NCI-H187 treated with DMSO at 0.1 percent for 48 hours (cell line): ENCODE measurements at regions not wholly inside any gene's neighbourhood (a gene's known extent, or its start where the extent isn't known, plus 50 kb on each side); places are given as distances from the start of the nearest gene placed in this dataset.
"Not testable (repeated sequence)": the region's sequence is repeated elsewhere in the genome, so short reads cannot be mapped to it uniquely, and the experiment has no call there.

Source experiments
- DNase-seq: peaks from one replicate; lab custom pipeline; 2025; lab: John Stamatoyannopoulos, UW

DNA sequence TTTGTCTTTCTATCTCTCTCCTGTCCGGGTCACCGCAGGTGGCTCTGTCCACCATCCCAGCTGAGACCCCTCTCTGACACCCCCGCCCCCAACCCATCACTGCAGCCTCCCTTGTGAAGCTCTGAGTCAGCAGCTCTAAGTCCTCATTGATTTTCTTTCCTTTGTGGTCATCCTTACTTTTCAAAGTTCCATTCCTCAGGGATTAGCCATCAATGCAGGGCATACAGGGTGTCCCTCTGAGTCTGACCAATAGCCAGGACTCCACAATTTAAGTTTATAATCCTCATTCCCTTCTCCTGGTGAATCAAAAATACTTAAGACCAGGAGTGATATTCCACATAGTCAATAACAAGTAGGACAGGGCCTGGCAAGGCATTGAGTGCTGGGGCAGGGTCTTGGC, 333.3 kb upstream of the CNR1 start:
- no peak for DNase-seq

DNA sequence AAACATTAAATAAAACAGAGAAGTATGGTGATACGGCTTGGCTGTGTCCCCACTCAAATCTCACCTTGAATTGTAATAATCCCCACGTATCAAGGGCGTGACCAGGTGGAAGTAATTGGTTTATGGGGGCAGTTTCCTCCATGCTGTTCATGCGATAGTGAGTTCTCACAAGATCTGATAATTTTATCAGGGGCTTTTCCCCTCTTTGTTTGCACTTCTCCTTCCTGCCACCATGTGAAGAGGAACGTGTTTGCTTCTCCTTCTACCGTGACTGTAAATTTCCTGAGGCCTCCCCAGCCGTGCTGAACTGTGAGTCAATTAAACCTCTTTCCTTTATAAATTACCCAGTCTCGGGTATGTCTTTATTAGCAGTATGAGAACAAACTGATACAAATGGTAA, 331.3 kb upstream of the CNR1 start:
- DNase-seq: not testable (repeated sequence)

DNA sequence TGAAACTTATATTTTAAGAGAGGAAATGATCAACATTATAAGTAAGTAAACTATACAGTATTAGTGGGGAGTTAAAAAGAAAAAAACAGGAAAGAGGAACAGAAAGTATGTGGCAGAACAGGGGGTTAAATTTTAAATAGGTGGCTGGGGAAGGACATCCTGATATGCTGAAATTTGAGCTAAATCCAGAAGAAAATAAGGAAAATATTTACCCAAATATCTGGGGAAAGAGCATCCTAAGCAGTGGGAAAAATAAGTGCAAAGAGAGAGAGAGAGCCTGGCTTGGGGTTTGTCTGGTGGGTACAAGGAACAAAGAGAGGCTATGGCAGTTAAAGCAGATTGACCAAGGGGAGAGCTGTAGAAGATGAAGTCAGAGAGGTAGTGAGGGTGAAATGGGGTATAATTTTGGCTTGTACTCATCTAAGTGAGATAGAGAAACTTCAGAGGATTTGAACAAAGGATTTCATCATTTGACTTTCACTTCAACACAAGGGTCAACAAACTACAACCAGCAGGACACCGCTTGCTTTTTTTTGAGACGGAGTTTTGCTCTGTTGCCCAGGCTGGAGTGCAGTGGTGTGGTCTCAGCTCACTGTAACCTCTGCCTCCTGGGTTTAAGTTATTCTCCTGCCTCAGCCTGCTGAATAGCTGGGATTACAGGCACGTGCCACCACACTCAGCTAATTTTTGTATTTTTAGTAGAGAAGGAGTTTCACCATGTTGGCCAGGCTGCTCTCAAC, 328.4 kb upstream of the CNR1 start:
- no peak for DNase-seq

DNA sequence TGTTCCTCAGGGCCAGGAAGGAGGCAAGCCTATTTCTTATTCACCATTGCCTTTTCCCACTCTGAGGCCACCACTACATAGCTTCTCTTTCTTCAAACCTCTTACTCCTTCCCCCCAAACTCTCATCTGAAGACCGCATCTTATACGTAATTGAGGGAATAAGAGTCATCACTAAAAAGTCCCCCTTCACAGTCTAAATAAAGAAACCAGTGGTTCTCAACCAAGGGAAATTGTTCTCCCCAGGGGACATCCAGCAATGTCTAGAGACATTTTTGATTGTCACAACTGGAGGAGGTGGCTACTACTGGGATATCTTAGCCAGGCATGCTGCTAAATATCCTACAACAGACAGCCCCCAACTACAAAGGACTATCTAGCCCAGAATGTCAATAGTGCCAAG, 327.6 kb upstream of the CNR1 start:
- DNase-seq: no peak

DNA sequence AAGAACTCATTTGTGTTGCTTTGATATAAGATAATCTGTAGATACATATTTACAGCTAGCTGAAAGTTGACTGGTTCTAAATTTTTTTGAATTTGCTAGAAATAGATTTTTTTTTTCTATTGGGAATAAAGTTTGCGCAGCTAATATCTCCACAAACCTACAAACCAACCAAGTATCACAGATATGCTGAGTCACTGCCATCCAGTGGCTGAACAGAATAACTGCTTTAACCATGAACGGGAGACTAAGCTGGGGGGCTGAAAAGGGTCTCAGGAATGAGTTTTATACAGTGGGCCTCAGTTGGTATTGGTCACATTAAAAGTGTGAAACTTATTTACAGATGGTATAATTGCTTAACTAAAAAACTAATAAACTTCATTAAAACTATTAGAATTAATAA, 326.7 kb upstream of the CNR1 start:
- no peak for DNase-seq

DNA sequence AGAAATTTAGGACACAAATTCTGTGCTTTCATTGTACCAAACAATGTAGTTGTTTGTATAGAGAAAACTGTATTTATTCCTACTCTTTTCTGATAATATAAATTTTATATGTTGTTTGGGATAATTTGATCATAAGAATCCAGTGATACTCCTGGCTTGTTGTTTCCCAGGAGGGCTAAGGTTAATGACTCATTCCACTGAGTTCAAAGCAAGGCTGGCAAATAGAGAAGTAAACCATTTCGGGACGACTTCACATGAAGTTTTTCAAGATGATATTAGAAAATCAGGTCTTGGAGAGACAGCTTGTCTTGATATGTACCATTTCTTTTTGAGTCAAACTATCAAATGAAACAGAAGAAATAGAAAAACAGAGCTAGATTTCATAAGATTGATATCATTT, 326.1 kb upstream of the CNR1 start:
- DNase-seq: no peak

DNA sequence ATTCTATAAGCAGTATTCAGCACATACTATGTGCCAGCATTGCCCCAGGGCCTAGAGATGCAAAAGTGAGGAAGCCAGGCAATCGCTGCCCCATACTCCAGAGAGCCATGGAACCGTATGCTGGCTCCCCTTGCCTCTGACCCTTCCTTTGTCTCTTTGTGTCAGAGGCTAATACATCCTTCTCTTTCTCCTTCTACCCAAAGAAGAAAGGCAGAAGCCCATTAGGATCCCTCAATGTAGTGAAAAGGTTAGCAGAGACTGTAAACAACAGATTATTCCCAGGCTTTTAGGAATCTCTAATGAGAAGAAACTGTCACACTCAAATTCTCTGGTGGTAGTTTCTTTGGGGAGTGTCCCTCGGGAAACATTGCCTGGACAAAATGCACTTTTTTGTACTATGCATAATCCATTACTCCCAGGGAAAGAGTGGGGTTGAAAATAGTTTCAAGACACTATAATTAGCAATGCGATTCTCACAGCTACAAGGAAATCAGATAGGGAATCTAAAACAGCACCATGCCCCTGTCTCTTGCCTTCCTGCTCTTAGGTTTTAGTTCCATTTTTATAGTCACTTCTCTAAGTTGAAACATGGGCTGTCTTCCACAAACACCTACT, 325.2 kb upstream of the CNR1 start:
- DNase-seq: no peak

DNA sequence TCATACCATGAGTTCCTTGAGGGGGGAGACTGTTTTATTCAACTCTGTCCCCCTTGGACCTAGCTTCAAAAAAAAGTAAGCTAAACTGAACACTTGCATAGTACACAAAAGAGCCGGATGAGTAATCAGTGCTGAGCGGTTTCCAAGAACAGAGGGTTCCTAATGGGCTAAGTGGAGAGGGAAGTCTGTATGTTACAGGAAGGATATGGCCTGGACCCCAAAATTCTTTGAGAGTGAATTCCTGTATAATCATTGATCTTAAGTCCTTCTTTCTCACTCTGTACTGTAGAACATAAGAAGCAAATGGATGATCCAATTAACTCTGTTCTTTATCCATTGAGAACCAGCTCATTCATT, 324.7 kb upstream of the CNR1 start:
- DNase-seq: no peak

DNA sequence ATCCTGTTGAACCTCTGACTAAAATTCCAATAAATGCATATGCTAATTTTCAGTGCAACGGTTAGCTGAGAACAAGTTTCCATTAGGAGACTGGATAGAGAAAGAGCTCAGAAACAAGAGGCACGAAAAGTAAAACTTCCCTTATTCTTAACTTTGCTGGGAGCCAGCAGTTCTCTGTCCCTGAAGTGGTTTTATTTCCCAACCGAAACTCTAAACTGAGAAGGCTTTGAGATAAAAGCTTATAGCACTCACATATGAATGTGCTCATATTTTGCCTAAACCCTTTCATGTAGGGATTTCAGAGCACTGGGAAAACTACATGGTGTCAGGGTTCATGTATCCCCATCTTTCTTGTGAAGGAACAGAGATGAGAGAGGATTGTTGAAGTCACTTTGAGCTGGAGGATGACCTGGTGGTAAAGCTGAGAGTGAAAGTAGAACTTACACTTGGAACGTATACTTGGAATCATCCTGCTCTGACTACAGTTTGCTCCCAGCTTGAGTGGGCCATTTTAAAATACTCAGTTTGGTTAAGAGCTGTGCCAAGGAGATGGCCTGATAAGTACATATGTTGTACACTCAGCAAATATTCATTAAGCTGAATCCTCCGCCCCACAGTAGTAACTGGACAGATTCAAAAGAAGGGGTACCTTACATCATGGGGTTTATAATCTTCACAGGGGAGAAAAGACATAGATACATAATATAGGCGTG, 324.2 kb upstream of the CNR1 start:
- no peak for DNase-seq

DNA sequence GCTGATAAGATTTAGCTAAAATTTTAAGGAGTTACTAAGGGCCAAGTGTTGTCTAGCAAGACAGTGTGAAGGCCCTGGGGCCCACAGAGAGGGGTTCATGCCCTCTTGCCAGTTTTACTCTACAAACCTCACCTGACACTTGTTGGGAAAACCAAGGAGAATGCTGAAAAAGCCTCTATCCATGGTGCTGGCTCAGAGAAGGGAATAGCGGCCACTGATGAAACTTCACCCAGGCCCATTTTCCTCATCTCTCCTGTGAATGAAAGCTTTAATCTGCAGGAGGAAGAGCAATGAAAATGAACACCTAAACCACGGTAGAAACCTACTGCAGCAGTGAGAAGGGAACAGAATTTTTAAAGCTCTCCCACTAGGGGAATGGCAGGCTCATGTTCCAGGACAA, 317.3 kb upstream of the CNR1 start:
- no peak for DNase-seq

DNA sequence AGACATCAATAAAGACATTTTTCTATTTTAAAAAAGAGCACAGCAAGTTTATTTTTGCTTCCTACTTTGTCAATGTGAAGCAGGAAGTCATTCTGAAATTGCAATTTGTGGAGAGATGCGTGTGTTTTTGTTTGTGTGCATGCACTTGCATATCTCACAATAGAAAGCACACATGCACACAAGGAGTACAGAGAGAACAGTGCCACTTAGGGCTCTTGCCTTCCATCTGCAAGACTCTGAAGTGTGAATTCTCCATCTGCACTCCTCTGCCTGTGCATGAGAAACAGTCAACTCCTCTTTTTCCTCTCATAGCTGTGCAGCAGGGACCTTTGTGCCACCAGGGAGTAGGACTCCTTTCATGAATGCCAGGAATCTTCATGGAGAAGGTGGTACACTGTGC, 316.3 kb upstream of the CNR1 start:
- DNase-seq: no peak

DNA sequence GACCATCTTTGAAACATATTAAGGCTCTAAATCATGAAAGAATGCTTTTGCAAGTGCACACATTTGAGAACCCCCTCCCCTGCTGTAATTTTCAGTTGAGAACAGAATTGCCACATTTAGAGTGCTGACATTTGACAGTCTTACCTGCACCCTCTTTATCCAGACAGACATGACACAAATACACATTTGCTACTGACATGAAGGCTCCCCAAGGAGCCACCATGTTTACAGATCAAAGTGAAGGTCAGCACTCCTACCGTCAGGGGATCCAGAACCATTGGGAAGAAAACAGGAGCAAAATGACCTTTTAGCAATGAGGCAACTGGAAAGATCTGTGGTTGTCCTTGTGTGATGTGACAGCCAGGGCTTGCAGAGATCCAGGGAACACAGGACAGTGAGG, 315.4 kb upstream of the CNR1 start:
- no peak for DNase-seq

DNA sequence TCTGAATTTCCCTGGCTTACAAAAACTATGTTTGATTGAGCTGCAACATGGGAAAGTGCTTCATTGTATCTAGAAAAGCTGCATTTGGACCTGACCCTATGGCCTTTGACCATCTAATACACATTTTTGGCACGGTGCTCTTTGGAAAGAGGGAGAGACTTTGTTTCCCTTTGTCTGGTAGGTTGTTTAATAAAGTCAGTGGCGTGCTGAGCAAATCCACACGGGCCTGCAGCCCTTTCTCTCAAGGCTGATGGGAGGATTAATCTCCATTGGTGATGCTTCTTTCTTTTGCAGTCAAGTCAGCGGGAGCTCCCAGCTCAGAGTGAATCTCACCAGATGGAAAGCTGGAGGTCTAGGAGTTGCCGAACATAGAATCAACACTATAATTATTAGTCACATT, 314.7 kb upstream of the CNR1 start:
- no peak for DNase-seq

DNA sequence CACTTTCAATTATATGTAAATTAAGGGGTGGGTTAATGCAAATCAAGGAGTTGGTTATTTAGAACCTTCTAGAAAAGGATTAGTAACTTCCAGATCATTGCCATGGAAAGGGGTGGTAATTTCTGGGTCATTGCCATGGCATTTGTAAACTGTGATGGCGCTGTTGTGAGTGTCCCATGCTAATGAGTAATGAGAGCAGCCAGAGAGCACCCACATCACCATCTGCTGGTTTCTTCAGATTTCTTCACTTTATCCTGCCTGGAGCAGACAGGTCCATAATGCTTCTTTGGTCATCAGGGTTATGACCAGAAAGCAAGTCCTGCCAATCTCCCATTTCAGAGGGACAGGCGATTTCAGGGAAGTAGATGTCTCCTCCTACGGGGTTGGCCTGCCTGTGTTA, 311.3 kb upstream of the CNR1 start:
- no peak for DNase-seq

DNA sequence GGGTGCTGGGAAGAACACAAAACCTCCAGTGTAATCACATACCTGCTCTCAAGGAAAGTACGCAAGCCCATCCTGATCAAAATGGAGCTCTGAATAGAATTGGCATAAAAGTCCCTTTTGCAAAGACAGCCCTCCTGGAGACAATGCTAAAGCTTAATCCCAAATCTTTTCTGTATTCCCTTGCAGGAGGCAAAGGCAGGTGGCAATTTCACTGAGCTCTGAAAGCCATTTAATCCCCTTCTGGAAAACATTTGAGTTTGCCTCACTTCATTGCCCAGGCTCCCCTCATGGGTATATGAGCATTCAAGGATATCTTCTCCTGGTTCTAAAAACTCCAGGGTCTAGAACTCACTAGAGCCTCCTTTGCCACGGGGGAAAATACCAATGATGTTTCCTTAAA, 310.2 kb upstream of the CNR1 start:
- no peak for DNase-seq

DNA sequence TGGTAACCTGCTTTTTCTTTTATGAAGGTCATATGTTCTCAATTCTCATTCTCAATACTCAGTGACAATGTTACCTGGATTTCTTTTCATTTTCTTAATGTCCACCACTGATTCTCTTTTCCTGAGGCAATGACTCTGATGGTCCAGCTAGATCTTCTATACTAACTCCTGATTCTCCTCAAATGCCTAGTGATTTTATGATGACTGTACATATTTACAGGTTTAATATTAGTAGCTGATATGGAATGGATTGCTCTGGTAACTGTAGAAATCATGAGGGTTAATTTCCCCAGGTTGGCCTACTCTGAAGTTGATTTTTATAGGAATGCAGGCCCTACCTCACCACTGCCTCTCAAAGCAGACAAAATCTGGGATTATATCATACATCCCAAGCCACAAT, 308.6 kb upstream of the CNR1 start:
- DNase-seq: no peak

DNA sequence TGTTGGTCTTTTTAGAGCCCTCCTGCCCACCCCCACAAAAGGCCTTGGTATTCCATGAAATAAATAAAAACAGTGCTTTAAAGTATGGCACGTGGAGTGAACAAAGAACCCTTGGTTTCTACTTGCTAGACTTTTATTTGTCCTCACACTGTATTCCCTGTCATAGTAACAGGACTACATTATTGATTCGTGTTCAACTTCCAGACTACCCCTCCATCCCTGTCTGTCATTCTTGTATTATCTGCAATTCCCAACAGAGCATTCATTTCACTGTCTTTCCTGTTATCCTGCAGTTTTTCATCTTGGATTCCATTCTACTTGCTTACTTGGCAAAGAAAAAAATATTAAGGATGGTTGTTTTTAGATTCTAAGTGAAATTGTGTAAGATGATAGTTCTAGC, 307.4 kb upstream of the CNR1 start:
- no peak for DNase-seq

DNA sequence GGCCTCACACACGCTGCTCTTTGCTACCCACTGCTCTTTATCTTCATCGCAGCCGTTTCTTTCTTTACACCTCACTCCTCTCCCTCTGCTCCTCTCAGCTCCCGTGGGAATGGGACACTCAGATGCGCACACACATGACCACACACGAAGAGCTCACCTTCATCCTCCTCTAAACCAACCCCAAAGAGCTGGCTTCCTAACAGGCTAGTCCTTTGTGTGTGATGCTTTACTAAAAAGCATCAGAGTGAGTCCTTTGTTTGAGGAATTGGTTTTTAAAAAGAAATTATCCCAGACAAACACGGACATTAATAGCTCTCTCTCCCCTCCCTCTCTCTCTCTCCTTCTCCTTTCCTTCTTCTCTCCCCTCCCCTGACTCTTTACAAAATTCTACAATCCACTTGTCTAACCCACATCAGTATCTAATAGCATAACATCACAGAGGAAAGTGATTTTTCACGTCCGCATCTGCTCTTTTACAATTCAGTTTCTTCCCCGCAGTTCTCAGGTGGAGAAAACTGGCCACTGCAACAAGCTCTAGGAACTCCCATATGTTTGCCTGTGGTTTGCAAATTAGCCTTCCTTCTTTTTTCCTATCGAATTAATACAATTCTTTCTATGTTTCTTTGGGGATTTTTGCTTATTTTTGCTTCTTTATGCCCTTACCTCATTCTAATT, 306.8 kb upstream of the CNR1 start:
- DNase-seq: no peak

DNA sequence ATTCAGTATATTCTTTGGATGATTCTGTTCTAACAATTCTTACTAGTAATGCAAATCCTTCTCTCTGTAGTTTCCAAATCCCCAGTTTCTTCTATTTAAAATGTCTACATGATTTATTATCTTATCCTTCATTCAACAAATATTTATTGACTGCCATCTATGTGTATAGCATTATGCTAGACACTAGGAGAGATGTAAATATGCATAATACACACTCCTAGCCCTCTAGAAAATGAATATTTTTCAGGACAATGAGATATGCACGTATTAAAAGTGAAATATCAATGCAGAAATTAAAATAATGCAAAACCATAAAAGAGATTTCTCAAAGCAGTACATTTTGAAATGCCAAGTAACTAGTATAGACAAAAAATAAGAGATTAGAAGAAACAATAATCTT, 293.5 kb upstream of the CNR1 start:
- no peak for DNase-seq

DNA sequence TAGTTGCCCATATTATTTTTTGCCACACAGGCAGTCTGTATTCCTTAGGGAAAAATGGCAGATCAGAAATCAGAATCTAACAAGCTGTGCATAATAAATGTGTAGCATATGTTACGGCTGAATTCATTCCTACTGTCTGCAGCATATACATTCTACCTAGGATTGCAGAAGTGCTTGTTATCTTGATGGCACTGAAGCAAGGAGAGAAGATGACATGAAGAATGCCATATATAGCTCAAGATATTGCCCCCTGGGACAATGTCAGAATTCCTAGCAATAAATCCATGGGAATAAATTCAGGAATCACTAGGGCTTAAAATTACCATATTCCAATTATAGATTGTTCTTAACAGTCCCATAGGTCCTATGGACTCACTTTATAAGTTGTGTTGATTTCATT, 293.0 kb upstream of the CNR1 start:
- DNase-seq: peak; percentile 26

DNA sequence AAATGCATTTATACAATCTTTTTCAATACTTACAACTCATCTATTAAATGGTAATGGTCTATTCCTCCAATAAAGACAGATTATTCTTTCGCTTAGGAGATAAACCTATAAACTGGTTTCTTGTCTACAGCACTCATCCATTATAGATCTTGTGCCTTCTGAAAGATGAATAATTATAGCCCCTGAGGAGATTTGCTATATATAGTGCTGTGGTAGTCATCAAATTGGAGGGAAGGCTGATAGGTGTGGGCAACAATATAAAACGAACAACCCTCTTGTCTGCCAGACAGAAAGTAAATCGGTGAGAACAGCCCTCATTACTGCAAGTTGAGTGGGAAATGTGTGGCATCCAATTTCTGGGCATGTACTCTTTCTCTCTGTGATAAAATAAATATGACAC, 292.5 kb upstream of the CNR1 start:
- peak; percentile 9 for DNase-seq

DNA sequence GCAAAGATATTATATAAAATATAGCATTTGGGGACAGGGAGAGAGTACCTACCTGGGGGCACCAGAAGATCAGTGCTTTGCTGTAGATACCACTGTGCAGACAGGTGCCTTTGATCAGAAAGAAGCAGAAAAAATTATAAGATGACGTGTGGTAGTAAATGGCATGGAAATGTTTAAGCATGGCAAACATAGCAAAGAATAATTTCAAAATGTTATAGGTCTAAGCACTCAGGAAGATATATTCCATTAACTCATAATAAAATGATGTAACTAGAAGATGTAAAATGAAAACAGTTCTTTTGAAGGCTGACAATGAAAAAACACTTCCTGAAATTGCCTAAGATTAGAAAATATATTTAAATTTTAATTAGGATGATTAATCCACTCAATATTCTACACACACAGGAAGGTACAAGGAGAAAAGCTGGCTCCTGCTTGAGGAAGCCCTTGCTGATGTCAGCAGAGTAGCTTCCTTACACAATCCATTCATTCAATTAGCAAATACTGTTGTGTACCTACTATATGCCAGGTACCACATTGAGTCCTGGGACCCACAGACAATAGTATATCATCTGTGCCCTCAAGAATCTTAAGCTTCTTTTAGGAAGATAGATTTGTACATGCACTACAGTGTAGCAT, 290.2 kb upstream of the CNR1 start:
- no peak for DNase-seq

DNA sequence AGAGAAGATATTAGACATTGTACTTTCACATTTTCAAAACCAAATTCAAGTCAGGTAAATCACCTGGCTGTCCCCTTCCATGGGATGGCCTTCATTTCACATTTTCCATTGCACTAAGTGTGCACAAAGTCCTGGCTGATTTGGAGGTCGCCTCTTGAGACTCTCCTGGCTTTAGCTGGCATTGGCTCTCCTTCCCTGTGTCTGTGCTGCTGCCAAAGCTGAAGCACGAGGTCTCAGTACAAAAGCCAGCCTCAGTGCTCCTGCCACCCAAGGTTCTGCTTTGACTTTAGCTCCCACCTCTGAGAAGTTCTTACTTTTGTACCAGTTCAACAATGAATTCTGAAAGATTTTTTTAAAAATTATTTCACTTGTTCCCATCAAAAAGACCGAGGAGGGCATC, 289.2 kb upstream of the CNR1 start:
- DNase-seq: no peak
